Lung microvascular endothelial cell (primary cell): ENCODE measurements at regions not wholly inside any gene's neighbourhood (a gene's known extent, or its start where the extent isn't known, plus 50 kb on each side); places are given as distances from the start of the nearest gene placed in this dataset.

Experiments used
- DNase-seq, 2 donors: peaks; one replicate each; pipeline versions ENCODE4 v3.0.0 to v3.0.0-alpha.2; 2010; ENCODE audit warnings: low read depth in 2 of 2

GRCh38 chr11:92531065-92531739 lies 306.6 kb downstream of the FAT3 start:
- DNase-seq, result no peak

DNA sequence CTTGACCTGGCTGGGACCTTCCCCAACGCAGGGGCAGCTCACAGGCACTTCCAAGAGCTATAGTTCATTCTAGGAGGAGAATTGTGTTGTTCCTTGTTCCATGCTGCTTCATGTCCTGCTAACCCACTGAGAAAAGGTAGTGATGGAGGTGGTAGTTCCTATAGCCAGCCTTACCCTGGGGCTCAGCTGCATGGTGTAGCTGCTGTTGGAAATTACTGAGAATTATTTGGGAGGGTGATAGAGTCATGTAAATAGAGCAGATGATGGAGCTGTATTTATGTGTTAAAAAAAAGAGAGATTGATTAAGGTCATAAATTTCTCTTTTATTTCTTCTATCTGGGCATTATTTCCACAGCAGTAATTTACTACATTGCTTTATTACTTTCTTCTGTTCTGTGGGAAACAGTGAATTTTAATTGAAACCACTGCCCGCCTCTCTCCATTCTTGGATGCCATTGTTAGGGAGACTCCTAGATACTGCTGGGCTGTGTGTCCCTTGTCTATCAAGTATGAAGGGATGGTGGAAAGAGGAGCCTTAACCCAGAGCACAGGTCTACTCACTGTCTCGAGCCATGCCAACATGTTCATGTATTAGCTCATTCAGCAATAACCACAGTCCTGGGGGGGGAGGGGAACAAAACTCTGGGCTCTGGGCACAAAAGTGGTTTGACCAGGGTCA lies 309.2 kb downstream of the FAT3 start:
- no peak for DNase-seq

- no peak for DNase-seq
Observed at GRCh38 chr11:92536883-92537282, 312.3 kb downstream of the FAT3 start.

GRCh38 chr11:92540096-92540495 lies 315.5 kb downstream of the FAT3 start:
- no peak for DNase-seq

DNA sequence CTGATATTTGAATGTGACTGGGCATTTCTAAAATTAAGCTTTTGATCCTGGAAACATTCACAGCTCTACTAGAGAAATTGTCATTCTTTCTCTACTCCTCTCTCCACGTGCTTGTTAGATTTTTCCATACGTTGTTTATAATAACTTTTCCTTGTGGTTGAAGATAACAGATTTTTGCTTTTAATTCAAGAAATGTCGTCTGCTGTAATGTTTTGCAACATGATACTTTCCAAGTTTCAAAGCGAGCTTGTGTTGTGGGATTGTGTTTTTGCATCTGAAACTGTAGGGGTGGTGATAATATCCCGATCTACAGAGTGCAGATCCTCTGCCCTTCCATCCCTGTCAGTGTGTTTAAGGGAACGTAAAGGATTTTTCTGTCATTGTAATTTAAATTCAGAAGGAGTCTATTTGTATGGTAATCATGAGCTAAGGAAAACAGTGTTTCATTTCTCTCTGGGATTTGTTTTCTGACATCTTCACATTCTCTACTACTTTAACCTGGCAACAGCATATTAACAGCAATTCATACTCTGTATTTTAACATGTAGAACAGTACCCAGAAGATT lies 321.4 kb downstream of the FAT3 start:
- DNase-seq, result no peak

GRCh38 chr11:92546603-92547002 lies 322.0 kb downstream of the FAT3 start:
- no peak for DNase-seq

GRCh38 chr11:92550411-92550810 lies 325.8 kb downstream of the FAT3 start:
- DNase-seq, result no peak

GRCh38 chr11:92550871-92551270 lies 326.3 kb downstream of the FAT3 start:
- no peak for DNase-seq

DNA sequence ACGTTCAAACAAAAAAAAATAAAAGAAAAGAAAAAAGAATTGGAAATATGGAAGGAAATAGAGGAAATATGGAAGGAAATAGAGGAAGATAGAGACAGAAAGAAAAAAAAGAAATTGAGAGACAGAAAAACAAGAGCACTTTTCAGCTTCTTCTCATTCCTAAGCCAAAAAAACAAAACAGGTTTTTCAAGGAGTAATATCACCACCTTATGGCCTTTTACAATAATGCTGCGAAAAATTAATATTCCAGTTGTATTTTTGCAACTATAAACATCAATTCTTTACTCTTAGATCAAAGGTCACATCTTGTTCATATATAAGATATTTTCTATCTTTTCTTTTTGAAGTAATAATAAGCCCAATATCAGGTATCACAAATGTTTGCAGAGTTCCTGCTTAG lies 328.3 kb downstream of the FAT3 start:
- DNase-seq, result no peak

DNA sequence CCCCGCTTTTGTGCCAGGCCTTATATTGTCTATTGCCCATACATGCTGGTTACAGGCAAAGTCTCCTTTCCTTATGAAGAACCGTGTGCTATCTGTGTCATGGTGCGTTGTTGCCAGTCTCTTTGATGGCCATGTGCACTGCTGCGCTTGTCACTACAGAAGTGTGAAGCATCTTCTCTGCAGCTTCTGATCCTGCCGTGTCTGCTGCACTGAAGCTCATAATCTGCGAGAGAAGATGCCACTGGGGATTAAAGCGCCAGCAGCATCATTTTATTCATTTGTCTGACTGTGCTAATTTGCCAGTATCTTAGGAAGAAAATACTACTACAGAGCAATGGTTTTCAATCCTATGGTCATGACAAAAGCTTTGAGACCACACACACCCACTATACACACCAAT lies 330.1 kb downstream of the FAT3 start:
- DNase-seq, result no peak

GRCh38 chr11:92556431-92556830 lies 331.8 kb downstream of the FAT3 start:
- no peak for DNase-seq

- no peak for DNase-seq
Observed at GRCh38 chr11:92557879-92558278, 333.3 kb downstream of the FAT3 start.

DNA sequence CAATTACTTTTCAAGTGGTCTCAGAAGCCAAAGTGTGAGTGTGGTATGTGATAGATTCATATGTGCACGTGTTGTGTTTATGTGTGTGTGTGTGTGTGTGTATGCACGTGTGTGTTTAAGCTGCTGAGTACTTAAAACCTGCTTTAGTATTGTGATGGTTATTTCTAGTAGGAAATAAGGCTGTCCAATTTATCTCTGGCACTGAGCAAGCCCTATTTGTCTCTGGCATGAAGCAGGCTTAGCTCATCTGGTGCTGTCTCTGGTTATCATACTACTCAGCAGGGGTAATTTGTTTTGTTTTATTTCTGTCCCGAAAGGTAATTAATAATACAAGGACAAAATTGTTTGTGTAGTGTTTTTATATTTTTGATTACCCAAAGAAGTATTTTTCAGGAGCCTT lies 333.7 kb downstream of the FAT3 start:
- no peak for DNase-seq

DNA sequence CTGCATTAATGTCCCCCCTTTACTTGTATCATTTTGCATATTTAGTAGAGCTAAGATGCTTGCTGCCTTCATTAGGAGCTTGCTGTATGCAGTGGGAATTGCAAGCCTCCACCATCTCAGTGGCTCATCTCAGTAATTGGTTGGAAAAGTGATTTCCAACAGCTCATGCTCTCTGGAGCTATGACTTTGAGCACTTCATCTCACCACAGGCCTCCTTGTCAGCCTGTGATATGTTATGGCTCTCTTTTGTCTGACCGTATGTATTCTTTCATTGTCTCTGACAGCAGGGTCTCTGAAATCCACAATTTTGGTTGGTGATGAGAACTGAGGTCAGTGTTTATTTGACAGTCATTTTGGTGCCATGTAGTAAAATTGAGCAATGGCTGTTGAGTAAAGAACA lies 345.1 kb downstream of the FAT3 start:
- DNase-seq, result no peak

- DNase-seq, result no peak
Observed at GRCh38 chr11:92572559-92572958, 347.9 kb downstream of the FAT3 start.

GRCh38 chr11:92576315-92576714 lies 351.7 kb downstream of the FAT3 start:
- no peak for DNase-seq

GRCh38 chr11:92580908-92581307 lies 356.3 kb downstream of the FAT3 start:
- no peak for DNase-seq

- DNase-seq, result no peak
Observed at GRCh38 chr11:92588393-92588792, 363.8 kb downstream of the FAT3 start.

DNA sequence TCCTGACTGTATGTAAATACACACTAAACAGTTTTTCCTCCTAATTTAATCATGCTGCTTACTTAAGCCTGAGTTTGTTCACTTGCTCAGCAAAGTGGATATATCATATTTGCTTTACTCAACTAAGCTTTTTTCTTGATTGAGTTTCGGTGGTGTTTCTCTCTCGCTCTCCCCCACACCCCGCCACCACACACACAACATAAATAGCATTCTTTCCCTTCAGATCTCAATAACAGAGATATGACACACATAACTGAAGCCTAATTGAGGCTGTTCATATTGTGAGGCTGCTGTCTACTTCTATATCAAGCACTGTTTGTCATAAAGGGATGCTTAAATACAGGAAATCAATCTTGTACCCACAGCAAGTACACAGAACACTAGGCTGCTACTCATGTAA lies 364.9 kb downstream of the FAT3 start:
- DNase-seq, result no peak

DNA sequence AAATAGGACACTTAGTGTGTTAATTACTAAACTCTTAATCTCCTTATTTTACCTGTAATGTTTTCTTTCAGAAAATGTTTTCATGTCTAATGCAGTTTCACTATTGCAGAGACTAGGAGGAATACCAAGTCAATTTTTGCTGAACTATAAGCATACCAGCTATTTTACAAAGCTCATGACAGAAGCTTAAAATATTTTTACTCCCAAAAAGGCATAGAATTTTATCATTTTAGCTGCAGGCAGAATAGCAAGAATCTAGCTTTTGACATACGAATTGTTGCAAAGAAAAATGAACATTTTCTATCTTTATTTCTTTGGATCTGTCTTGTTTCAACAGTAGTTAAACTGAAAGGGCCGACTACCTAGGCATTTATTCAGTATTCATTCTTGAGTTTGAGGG lies 366.9 kb downstream of the FAT3 start:
- no peak for DNase-seq

DNA sequence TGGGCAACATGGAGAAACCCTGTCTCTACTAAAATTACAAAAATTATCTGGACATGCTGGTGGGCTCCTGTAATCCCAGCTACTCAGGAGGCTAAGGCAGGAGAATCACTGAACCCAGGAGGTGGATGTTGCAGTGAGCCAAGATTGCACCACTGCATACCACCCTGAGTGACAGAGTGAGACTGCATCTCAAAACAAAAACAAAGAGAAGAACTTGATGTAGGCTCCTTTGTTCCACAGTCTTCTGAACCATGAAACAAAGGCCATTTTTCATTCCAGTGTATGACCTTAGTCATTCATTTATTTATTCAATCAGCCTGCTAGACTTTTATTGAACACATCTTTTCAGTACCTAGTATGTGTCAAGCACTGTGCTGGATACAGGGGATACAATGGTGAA lies 369.6 kb downstream of the FAT3 start:
- no peak for DNase-seq

DNA sequence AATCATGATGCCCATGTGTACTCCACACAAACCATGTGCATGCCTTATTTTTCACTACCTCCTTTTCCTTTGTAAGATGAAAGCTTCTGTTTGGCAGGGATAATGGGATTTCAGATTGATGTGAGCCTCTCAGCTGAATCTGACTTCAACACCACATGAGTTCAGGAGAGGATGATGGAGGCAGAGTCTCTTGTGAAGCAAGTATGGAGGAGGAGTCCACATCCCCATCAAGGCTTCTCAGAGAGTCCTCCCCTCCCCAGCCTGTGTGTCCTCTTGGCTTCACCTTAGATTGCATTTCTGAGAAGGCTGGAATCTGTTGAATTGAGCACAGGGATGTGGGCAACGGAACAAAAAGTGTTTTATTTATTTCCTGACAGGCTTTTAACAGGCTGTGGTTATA lies 370.4 kb downstream of the FAT3 start:
- no peak for DNase-seq

- DNase-seq, result no peak
Observed at GRCh38 chr11:92596596-92597317, 372.1 kb downstream of the FAT3 start.
